Astrocyte (in vitro differentiated cells and primary cell): ENCODE measurements at regions not wholly inside any gene's neighbourhood (a gene's known extent, or its start where the extent isn't known, plus 50 kb on each side); places are given as distances from the start of the nearest gene placed in this dataset.
"Not testable (repeated sequence)": the region's sequence is repeated elsewhere in the genome, so short reads cannot be mapped to it uniquely, and the experiment has no call there.

ENCODE experiments used
- DNase-seq: peaks from one replicate; pipeline ENCODE4 v3.0.0-alpha.2; 2010; ENCODE audit warnings: low read depth
- FAIRE-seq: peaks from 2 replicates; lab custom pipeline; 2011; peaks lifted over from hg19 to GRCh38; lab: Jason Lieb, UNC
- H2AFZ ChIP-seq: 2 replicates; pipeline ENCODE4 v1.6.0; 2012; ENCODE audit warnings: low read depth, low read length, inconsistent platforms
- H3K27ac ChIP-seq: 2 replicates; pipeline ENCODE4 v1.5.1; 2011; ENCODE audit warnings: low read depth, low read length, inconsistent platforms
- H3K27me3 ChIP-seq: 2 replicates; pipeline ENCODE4 v1.6.0; 2011; ENCODE audit warnings: low read length, inconsistent platforms; ENCODE audit not compliant: insufficient read depth
- H3K36me3 ChIP-seq: 2 replicates; pipeline ENCODE4 v1.5.1; 2011; ENCODE audit warnings: low read length, inconsistent platforms; ENCODE audit not compliant: insufficient read depth
- H3K4me1 ChIP-seq: 2 replicates; pipeline ENCODE4 v1.5.1; 2011; ENCODE audit warnings: low read length, inconsistent platforms; ENCODE audit not compliant: insufficient read depth
- H3K4me2 ChIP-seq: 2 replicates; pipeline ENCODE4 v1.6.0; 2012; ENCODE audit warnings: low read length, inconsistent platforms
- H3K4me3 ChIP-seq: 2 replicates; pipeline ENCODE4 v1.5.1; 2011; ENCODE audit warnings: low read depth, mild to moderate bottlenecking, low read length, inconsistent platforms; ENCODE audit not compliant: insufficient read depth
- H3K79me2 ChIP-seq: 2 replicates; pipeline ENCODE4 v1.6.0; 2012; ENCODE audit warnings: mild to moderate bottlenecking, low read length, inconsistent platforms; ENCODE audit not compliant: insufficient read depth
- H3K9ac ChIP-seq: 2 replicates; pipeline ENCODE4 v1.6.0; 2012; ENCODE audit warnings: mild to moderate bottlenecking, low read length, inconsistent platforms
- H3K9me3 ChIP-seq: 2 replicates; pipeline ENCODE4 v1.5.1; 2012; ENCODE audit warnings: low read depth, mild to moderate bottlenecking, low read length, inconsistent platforms; ENCODE audit not compliant: insufficient read depth
- H4K20me1 ChIP-seq: 2 replicates; pipeline ENCODE4 v1.6.0; 2012; ENCODE audit warnings: low read length, inconsistent platforms; ENCODE audit not compliant: insufficient read depth
- H3K27ac Mint-ChIP-seq: one replicate; pipeline ENCODE4 v1.8.0; 2021; ENCODE audit warnings: mild to moderate bottlenecking, mixed read lengths; ENCODE audit not compliant: unreplicated experiment
- H3K27me3 Mint-ChIP-seq: one replicate; pipeline ENCODE4 v1.8.0; 2021; ENCODE audit warnings: low read depth, mixed read lengths; ENCODE audit not compliant: unreplicated experiment
- H3K36me3 Mint-ChIP-seq: one replicate; pipeline ENCODE4 v1.8.0; 2021; ENCODE audit warnings: low read depth, mixed read lengths; ENCODE audit not compliant: unreplicated experiment
- H3K4me1 Mint-ChIP-seq: one replicate; pipeline ENCODE4 v1.8.0; 2021; ENCODE audit warnings: low read depth, mixed read lengths; ENCODE audit not compliant: unreplicated experiment
- H3K4me3 Mint-ChIP-seq: one replicate; pipeline ENCODE4 v1.8.0; 2021; ENCODE audit warnings: mild to moderate bottlenecking, moderate library complexity, mixed read lengths; ENCODE audit not compliant: unreplicated experiment
- H3K9me3 Mint-ChIP-seq: one replicate; pipeline ENCODE4 v1.8.0; 2021; ENCODE audit warnings: mild to moderate bottlenecking, mixed read lengths; ENCODE audit not compliant: unreplicated experiment
- EZH2 ChIP-seq: IDR thresholded peaks from 2 replicates; pipeline ENCODE4 v1.6.1; 2012; ENCODE audit warnings: mild to moderate bottlenecking, low read length, inconsistent platforms; ENCODE audit not compliant: insufficient read depth
- TF ChIP-seq, protein P1 (sequence below): IDR thresholded peaks from 2 replicates; pipeline ENCODE4 v1.5.1; 2011; ENCODE audit warnings: low read depth, mild to moderate bottlenecking, inconsistent platforms, low read length, moderate library complexity; ENCODE audit not compliant: insufficient read depth

DNA sequence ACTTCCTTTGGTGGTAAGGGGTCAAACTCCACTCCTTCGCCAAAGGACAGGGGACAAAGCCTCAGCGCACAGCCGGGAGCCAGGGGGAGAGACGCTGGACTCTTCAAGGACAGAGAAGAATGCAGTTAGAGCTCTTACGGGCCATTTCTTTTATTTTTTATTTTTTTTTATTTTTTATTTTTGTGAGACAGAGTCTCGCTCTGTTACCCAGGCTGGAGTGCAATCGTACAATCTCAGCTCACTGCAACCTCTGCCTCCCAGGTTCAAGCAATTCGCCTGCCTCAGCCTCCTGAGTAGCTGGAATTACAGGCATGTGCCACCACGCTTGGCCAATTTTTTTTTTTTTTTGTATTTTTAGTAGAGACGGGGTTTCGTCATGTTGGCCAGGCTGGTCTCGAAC, 93.2 kb upstream of the RPH3AL start, which contains the start of gene RFLNB:
Gene RFLNB, minus strand, starts transcription at position 101 of the 400 bp plus-strand sequence.
- H3K27me3 ChIP-seq, H3K4me3 ChIP-seq, H2AFZ ChIP-seq, H3K4me2 ChIP-seq, H3K4me1 Mint-ChIP-seq, H3K4me1 ChIP-seq, H3K9ac ChIP-seq, H3K27ac ChIP-seq, H3K27me3 Mint-ChIP-seq, H3K4me3 Mint-ChIP-seq, DNase-seq, H3K9me3 Mint-ChIP-seq, H3K36me3 Mint-ChIP-seq, FAIRE-seq, H3K9me3 ChIP-seq, H3K27ac Mint-ChIP-seq: not testable (repeated sequence)
- peaks cover 18% of the 10 kb centered on the region for H4K20me1 ChIP-seq
- H3K36me3 ChIP-seq, result peaks cover 22% of the 10 kb centered on the region
- peaks cover 27% of the 10 kb centered on the region for H3K79me2 ChIP-seq

DNA sequence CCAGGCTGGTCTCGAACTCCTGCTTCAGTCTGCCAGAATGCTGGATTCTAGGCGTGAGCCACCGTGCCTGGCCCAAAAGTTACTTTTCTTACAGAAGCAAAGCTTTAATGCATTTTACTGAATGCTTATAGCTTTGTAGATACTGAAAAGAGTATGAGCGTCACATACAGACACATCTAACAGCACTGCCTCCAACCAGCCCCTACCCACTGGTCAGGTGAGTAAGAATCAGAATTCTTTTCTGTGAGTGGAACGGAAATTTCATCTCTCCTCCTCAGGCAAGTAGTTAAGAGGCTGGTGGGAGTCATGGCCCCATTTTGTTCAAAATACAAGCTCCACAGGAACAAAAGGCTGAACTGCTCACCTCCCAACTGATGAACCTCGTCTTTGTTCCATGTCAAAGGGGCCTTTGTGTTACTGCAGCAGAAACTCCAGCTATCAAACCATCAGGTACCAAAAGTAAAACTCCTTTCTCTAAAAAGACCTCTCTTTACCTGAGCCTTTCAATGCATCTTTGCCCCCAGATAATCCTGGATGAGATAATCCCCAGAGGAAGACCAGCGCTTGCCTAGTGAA, 92.4 kb upstream of the RPH3AL start:
- H3K4me1 ChIP-seq, result no peaks in the 10 kb centered on the region
- H3K4me2 ChIP-seq, result no peak overlapping the region
- H3K27me3 ChIP-seq, result no peaks in the 10 kb centered on the region
- H3K9me3 Mint-ChIP-seq, result no peaks in the 10 kb centered on the region
- no peak overlapping the region for H2AFZ ChIP-seq
- H3K4me1 Mint-ChIP-seq, result peaks cover 3% of the 10 kb centered on the region
- H3K27ac Mint-ChIP-seq, result no peak overlapping the region
- no peak overlapping the region for H3K9ac ChIP-seq
- H4K20me1 ChIP-seq, result peaks cover 18% of the 10 kb centered on the region
- H3K36me3 Mint-ChIP-seq, result peaks cover 7% of the 10 kb centered on the region
- no peak overlapping the region for H3K4me3 ChIP-seq
- FAIRE-seq (no peak), DNase-seq (no peak)
- H3K9me3 ChIP-seq, result no peaks in the 10 kb centered on the region
- H3K36me3 ChIP-seq, result peaks cover 22% of the 10 kb centered on the region
- no peaks in the 10 kb centered on the region for H3K27me3 Mint-ChIP-seq
- peaks cover 27% of the 10 kb centered on the region for H3K79me2 ChIP-seq
- TF ChIP-seq, protein P1, sequence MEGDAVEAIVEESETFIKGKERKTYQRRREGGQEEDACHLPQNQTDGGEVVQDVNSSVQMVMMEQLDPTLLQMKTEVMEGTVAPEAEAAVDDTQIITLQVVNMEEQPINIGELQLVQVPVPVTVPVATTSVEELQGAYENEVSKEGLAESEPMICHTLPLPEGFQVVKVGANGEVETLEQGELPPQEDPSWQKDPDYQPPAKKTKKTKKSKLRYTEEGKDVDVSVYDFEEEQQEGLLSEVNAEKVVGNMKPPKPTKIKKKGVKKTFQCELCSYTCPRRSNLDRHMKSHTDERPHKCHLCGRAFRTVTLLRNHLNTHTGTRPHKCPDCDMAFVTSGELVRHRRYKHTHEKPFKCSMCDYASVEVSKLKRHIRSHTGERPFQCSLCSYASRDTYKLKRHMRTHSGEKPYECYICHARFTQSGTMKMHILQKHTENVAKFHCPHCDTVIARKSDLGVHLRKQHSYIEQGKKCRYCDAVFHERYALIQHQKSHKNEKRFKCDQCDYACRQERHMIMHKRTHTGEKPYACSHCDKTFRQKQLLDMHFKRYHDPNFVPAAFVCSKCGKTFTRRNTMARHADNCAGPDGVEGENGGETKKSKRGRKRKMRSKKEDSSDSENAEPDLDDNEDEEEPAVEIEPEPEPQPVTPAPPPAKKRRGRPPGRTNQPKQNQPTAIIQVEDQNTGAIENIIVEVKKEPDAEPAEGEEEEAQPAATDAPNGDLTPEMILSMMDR, result no peak
- no peak for TF ChIP-seq EZH2
- H3K27ac ChIP-seq, result no peak overlapping the region
- H3K4me3 Mint-ChIP-seq, result no peak overlapping the region

DNA sequence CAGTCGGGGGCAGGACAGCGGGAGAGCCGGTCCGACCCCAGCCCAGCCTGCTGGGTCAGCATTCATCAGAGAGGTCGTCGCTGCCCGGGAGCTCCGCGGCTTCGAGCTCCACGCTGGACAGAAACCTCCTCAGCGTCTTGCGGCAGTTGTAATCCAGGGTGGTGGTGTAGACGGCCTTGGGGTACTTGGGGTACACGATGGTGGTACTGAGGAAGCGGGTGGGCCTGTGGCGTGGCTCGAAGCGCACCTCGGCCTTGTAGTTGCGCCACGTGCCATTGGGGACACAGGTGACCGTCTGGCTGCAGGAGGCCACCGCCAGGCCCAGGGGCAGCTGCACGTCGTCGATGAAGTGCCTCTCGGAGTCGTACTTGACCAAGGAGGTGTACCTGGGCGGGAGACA, 90.5 kb upstream of the RPH3AL start:
- no peak overlapping the region for H3K27ac ChIP-seq
- peaks cover 27% of the 10 kb centered on the region for H3K79me2 ChIP-seq
- DNase-seq (no peak), FAIRE-seq (no peak)
- H3K4me3 Mint-ChIP-seq, result no peak overlapping the region
- peaks cover 22% of the 10 kb centered on the region for H3K36me3 ChIP-seq
- no peak overlapping the region for H3K9ac ChIP-seq
- H3K4me3 ChIP-seq, result no peak overlapping the region
- no peak overlapping the region for H3K4me2 ChIP-seq
- H3K4me1 ChIP-seq, result no peaks in the 10 kb centered on the region
- no peak overlapping the region for H3K27ac Mint-ChIP-seq
- H3K9me3 Mint-ChIP-seq, result no peaks in the 10 kb centered on the region
- peaks cover 10% of the 10 kb centered on the region for H3K36me3 Mint-ChIP-seq
- no peaks in the 10 kb centered on the region for H3K27me3 ChIP-seq
- no peak for TF ChIP-seq EZH2
- TF ChIP-seq, protein P1, result no peak
- no peak overlapping the region for H2AFZ ChIP-seq
- peaks cover 18% of the 10 kb centered on the region for H4K20me1 ChIP-seq
- H3K9me3 ChIP-seq, result no peaks in the 10 kb centered on the region
- peaks cover 3% of the 10 kb centered on the region for H3K4me1 Mint-ChIP-seq
- no peaks in the 10 kb centered on the region for H3K27me3 Mint-ChIP-seq
